ENCODE measurements at regions not wholly inside any gene's neighbourhood (a gene's known extent, or its start where the extent isn't known, plus 50 kb on each side); places are given as distances from the start of the nearest gene placed in this dataset.

GRCh38 chr16:86913886-86914285 is 335.5 kb downstream of the FOXL1 start:
- TF ChIP-seq, protein P1, sequence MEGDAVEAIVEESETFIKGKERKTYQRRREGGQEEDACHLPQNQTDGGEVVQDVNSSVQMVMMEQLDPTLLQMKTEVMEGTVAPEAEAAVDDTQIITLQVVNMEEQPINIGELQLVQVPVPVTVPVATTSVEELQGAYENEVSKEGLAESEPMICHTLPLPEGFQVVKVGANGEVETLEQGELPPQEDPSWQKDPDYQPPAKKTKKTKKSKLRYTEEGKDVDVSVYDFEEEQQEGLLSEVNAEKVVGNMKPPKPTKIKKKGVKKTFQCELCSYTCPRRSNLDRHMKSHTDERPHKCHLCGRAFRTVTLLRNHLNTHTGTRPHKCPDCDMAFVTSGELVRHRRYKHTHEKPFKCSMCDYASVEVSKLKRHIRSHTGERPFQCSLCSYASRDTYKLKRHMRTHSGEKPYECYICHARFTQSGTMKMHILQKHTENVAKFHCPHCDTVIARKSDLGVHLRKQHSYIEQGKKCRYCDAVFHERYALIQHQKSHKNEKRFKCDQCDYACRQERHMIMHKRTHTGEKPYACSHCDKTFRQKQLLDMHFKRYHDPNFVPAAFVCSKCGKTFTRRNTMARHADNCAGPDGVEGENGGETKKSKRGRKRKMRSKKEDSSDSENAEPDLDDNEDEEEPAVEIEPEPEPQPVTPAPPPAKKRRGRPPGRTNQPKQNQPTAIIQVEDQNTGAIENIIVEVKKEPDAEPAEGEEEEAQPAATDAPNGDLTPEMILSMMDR (IDR thresholded peaks at IDR 0.05) = no peak
- no peak for TF ChIP-seq POLR2A (IDR thresholded peaks at IDR 0.05)
- no peak for TF ChIP-seq POLR2AphosphoS5 (IDR thresholded peaks at IDR 0.05; ENCODE audit: insufficient read depth in 1 of 2, low read depth in 1 of 2)

Data from vagina (tissue), 2 donors.